ENCODE measurements at regions not wholly inside any gene's neighbourhood (a gene's known extent, or its start where the extent isn't known, plus 50 kb on each side); places are given as distances from the start of the nearest gene placed in this dataset.

- H3K4me3 ChIP-seq (ENCODE audit: control insufficient read depth in 2 of 3, extremely low read depth in 1 of 3, insufficient read depth in 2 of 3, low read depth in 1 of 3, low read length in 3 of 3): no peak overlapping the region
- no peak overlapping the region for H3K4me2 ChIP-seq (ENCODE audit: control insufficient read depth, extremely low read depth, insufficient read depth, low read depth, low read length)
- dilution Hi-C loops (cut with MboI; ENCODE audit: extremely low pct_ligation_motif_present, low sequenced_read_pairs): loop anchor here (10.0 kb wide), 1 partner anchor 253 kb away; no protein-coding TSS in a partner anchor
- TF ChIP-seq CTCF (optimal IDR thresholded peaks at IDR 0.05 in 1 of 3, IDR thresholded peaks at IDR 0.05 in 1 of 3, conservative IDR thresholded peaks at IDR 0.05 in 1 of 3; ENCODE audit: extremely low read depth in 1 of 3, insufficient read depth in 2 of 3, low read length in 3 of 3): no peak
- H3K36me3 ChIP-seq (ENCODE audit: control insufficient read depth in 2 of 2, extremely low read depth in 1 of 2, insufficient read depth in 2 of 2, low read length in 2 of 2): no peaks in the 10 kb centered on the region
- H2AFZ ChIP-seq (ENCODE audit: control insufficient read depth, low read length): no peak overlapping the region
- H3K9me1 ChIP-seq (ENCODE audit: control insufficient read depth, extremely low read depth, insufficient read depth, low read length): no peaks in the 10 kb centered on the region
- no peaks in the 10 kb centered on the region for H3K79me2 ChIP-seq (ENCODE audit: control insufficient read depth, insufficient read depth, low read length)
- H3K27me3 ChIP-seq (ENCODE audit: control insufficient read depth, extremely low read depth, insufficient read depth, low read length): no peaks in the 10 kb centered on the region
- no peak overlapping the region for H3K27ac ChIP-seq (ENCODE audit: control insufficient read depth, insufficient read depth, low read length)
- H3K9ac ChIP-seq (ENCODE audit: control insufficient read depth, extremely low read depth, insufficient read depth, low read length): no peak overlapping the region
- no peaks in the 10 kb centered on the region for H3K9me3 ChIP-seq (ENCODE audit: control insufficient read depth, low read depth, low read length)
- no peaks in the 10 kb centered on the region for H4K20me1 ChIP-seq (ENCODE audit: control insufficient read depth, extremely low read depth, insufficient read depth, low read length)
- DNase-seq (ENCODE audit: low read depth, low spot score) (no peak), FAIRE-seq (no peak)
- no peaks in the 10 kb centered on the region for H3K4me1 ChIP-seq (ENCODE audit: control insufficient read depth, extremely low read depth, insufficient read depth, low read length)
Measured at GRCh38 chr2:204441316-204441715, 104.0 kb upstream of the PARD3B start.

- Histone ChIP-seq H3K9me3 (ENCODE audit: control insufficient read depth, low read depth, low read length) (no peaks in the 10 kb centered on the region), H3K4me3 (ENCODE audit: control insufficient read depth in 2 of 3, extremely low read depth in 1 of 3, insufficient read depth in 2 of 3, low read depth in 1 of 3, low read length in 3 of 3) (no peak overlapping the region), H3K9me1 (ENCODE audit: control insufficient read depth, extremely low read depth, insufficient read depth, low read length) (no peaks in the 10 kb centered on the region), H4K20me1 (ENCODE audit: control insufficient read depth, extremely low read depth, insufficient read depth, low read length) (no peaks in the 10 kb centered on the region), H3K27me3 (ENCODE audit: control insufficient read depth, extremely low read depth, insufficient read depth, low read length) (no peaks in the 10 kb centered on the region), H2AFZ (ENCODE audit: control insufficient read depth, low read length) (no peak overlapping the region), H3K27ac (ENCODE audit: control insufficient read depth, insufficient read depth, low read length) (no peak overlapping the region), H3K4me2 (ENCODE audit: control insufficient read depth, extremely low read depth, insufficient read depth, low read depth, low read length) (no peak overlapping the region), H3K9ac (ENCODE audit: control insufficient read depth, extremely low read depth, insufficient read depth, low read length) (no peak overlapping the region), H3K36me3 (ENCODE audit: control insufficient read depth in 2 of 2, extremely low read depth in 1 of 2, insufficient read depth in 2 of 2, low read length in 2 of 2) (no peaks in the 10 kb centered on the region), H3K4me1 (ENCODE audit: control insufficient read depth, extremely low read depth, insufficient read depth, low read length) (no peaks in the 10 kb centered on the region), H3K79me2 (ENCODE audit: control insufficient read depth, insufficient read depth, low read length) (no peaks in the 10 kb centered on the region)
- FAIRE-seq: no peak
- DNase-seq (ENCODE audit: low read depth, low spot score): no peak
- dilution Hi-C loops (cut with MboI; ENCODE audit: extremely low pct_ligation_motif_present, low sequenced_read_pairs): loop anchor here (10.0 kb wide), 1 partner anchor 250 kb away; no protein-coding TSS in a partner anchor
- TF ChIP-seq CTCF (optimal IDR thresholded peaks at IDR 0.05 in 1 of 3, IDR thresholded peaks at IDR 0.05 in 1 of 3, conservative IDR thresholded peaks at IDR 0.05 in 1 of 3; ENCODE audit: extremely low read depth in 1 of 3, insufficient read depth in 2 of 3, low read length in 3 of 3) (no peak), EZH2 (IDR thresholded peaks at IDR 0.05; ENCODE audit: low read length) (no peak)
Measured at GRCh38 chr2:204445149-204445548, 100.1 kb upstream of the PARD3B start.

All from keratinocyte (primary cell).